ENCODE measurements at regions not wholly inside any gene's neighbourhood (a gene's known extent, or its start where the extent isn't known, plus 50 kb on each side); places are given as distances from the start of the nearest gene placed in this dataset.

- in situ Hi-C loops (cut with MboI; ENCODE audit: low pct_unique_long_range_greater_than_20kb, low sequenced_read_pairs, unreplicated experiment), result no loop called here
- no peak for TF ChIP-seq CTCF (IDR thresholded peaks at IDR 0.05; ENCODE audit: extremely low read depth, insufficient read depth, missing control alignments)
- no peak for DNase-seq (ENCODE audit: low spot score)
Observed at GRCh38 chr5:57035955-57036354, 84.0 kb upstream of the MIER3 start.

- DNase-seq (ENCODE audit: low spot score), result no peak
- TF ChIP-seq CTCF (IDR thresholded peaks at IDR 0.05; ENCODE audit: extremely low read depth, insufficient read depth, missing control alignments), result no peak
- in situ Hi-C loops (cut with MboI; ENCODE audit: low pct_unique_long_range_greater_than_20kb, low sequenced_read_pairs, unreplicated experiment), result no loop called here
Observed at GRCh38 chr5:57036761-57037160, 84.8 kb upstream of the MIER3 start.

GRCh38 chr5:57037355-57037754, 85.4 kb upstream of the MIER3 start:
- no peak for TF ChIP-seq CTCF (IDR thresholded peaks at IDR 0.05; ENCODE audit: extremely low read depth, insufficient read depth, missing control alignments)
- in situ Hi-C loops (cut with MboI; ENCODE audit: low pct_unique_long_range_greater_than_20kb, low sequenced_read_pairs, unreplicated experiment), result no loop called here
- DNase-seq (ENCODE audit: low spot score), result no peak

- TF ChIP-seq CTCF (IDR thresholded peaks at IDR 0.05; ENCODE audit: extremely low read depth, insufficient read depth, missing control alignments), result no peak
- in situ Hi-C loops (cut with MboI; ENCODE audit: low pct_unique_long_range_greater_than_20kb, low sequenced_read_pairs, unreplicated experiment), result no loop called here
- DNase-seq (ENCODE audit: low spot score), result no peak
Observed at GRCh38 chr5:57041570-57041969, 89.6 kb upstream of the MIER3 start.

- DNase-seq (ENCODE audit: low spot score), result no peak
- in situ Hi-C loops (cut with MboI; ENCODE audit: low pct_unique_long_range_greater_than_20kb, low sequenced_read_pairs, unreplicated experiment), result no loop called here
- TF ChIP-seq CTCF (IDR thresholded peaks at IDR 0.05; ENCODE audit: extremely low read depth, insufficient read depth, missing control alignments), result no peak
Observed at GRCh38 chr5:57042524-57042931, 90.6 kb upstream of the MIER3 start.

GRCh38 chr5:57054135-57054534, 102.2 kb upstream of the MIER3 start:
- in situ Hi-C loops (cut with MboI; ENCODE audit: low pct_unique_long_range_greater_than_20kb, low sequenced_read_pairs, unreplicated experiment), result no loop called here
- TF ChIP-seq CTCF (IDR thresholded peaks at IDR 0.05; ENCODE audit: extremely low read depth, insufficient read depth, missing control alignments), result no peak
- DNase-seq (ENCODE audit: low spot score), result no peak

GRCh38 chr5:57054671-57055070, 102.7 kb upstream of the MIER3 start:
- no peak for DNase-seq (ENCODE audit: low spot score)
- TF ChIP-seq CTCF (IDR thresholded peaks at IDR 0.05; ENCODE audit: extremely low read depth, insufficient read depth, missing control alignments), result no peak
- in situ Hi-C loops (cut with MboI; ENCODE audit: low pct_unique_long_range_greater_than_20kb, low sequenced_read_pairs, unreplicated experiment), result no loop called here
